ENCODE measurements at regions not wholly inside any gene's neighbourhood (a gene's known extent, or its start where the extent isn't known, plus 50 kb on each side); places are given as distances from the start of the nearest gene placed in this dataset.

DNA sequence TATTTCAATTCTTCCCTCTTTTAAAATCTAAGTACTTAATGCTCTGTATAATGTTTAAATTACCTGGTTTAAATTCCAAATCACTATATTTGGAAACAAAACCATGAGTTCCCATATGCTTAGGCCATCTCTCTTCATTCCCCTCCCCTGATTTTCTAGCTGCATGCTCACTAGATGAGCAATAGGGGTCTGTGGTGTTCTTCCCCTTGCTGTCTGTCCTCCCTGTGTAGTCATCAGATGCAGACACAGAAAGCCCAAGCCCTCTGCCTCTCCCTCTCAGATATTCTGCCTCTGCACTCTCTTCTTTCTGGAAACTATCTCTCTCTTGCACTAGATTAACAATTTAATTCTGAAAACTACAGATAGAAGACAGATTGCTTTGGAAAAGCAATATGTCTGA, 1730.2 kb downstream of the OLFM4 start:
- Histone ChIP-seq H3K27me3 (no peaks in the 10 kb centered on the region), H3K9me3 (no peaks in the 10 kb centered on the region), H3K36me3 (no peaks in the 10 kb centered on the region), H3K27ac (no peak overlapping the region), H3K4me1 (no peaks in the 10 kb centered on the region), H3K4me3 (no peak overlapping the region)
- TF ChIP-seq, protein P1, sequence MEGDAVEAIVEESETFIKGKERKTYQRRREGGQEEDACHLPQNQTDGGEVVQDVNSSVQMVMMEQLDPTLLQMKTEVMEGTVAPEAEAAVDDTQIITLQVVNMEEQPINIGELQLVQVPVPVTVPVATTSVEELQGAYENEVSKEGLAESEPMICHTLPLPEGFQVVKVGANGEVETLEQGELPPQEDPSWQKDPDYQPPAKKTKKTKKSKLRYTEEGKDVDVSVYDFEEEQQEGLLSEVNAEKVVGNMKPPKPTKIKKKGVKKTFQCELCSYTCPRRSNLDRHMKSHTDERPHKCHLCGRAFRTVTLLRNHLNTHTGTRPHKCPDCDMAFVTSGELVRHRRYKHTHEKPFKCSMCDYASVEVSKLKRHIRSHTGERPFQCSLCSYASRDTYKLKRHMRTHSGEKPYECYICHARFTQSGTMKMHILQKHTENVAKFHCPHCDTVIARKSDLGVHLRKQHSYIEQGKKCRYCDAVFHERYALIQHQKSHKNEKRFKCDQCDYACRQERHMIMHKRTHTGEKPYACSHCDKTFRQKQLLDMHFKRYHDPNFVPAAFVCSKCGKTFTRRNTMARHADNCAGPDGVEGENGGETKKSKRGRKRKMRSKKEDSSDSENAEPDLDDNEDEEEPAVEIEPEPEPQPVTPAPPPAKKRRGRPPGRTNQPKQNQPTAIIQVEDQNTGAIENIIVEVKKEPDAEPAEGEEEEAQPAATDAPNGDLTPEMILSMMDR (IDR thresholded peaks at IDR 0.05), result no peak
- TF ChIP-seq POLR2AphosphoS5 (IDR thresholded peaks at IDR 0.05), result no peak
- no peak for TF ChIP-seq EP300 (IDR thresholded peaks at IDR 0.05)
- TF ChIP-seq POLR2A (IDR thresholded peaks at IDR 0.05), result no peak
- DNase-seq (no peak), ATAC-seq (ENCODE audit: low FRiP score in 2 of 2) (no peak)

DNA sequence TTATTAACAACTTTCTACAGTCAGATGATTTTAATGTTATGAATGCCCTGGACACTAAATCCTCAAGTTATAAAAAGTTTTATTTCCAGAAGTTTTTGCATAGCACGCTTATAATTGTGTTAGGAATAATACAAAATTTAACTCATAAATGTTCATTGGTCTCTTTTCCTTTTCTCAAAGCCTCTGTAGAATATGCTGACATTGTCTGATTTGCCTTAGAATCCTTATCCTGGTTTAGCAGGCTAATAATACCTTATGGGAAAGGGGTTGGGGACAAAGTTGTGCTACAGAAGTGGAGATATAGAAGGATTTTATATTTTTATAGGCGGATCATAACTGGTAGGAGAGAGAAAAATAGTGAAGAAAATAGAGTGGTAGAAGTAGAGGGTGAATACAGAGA, 1739.6 kb downstream of the OLFM4 start:
- 83 to 87% methylated on average over 2 of the region's 2 CpGs for WGBS, 2 donors
- ATAC-seq (ENCODE audit: low FRiP score in 2 of 2), result no peak
- DNase-seq, result no peak
- no peak overlapping the region for H3K4me3 ChIP-seq
- no peaks in the 10 kb centered on the region for H3K4me1 ChIP-seq
- H3K27me3 ChIP-seq, result no peaks in the 10 kb centered on the region
- no peaks in the 10 kb centered on the region for H3K9me3 ChIP-seq
- H3K27ac ChIP-seq, result no peak overlapping the region
- TF ChIP-seq, protein P1 (IDR thresholded peaks at IDR 0.05), result no peak
- no peak for TF ChIP-seq POLR2AphosphoS5 (IDR thresholded peaks at IDR 0.05)
- TF ChIP-seq POLR2A (IDR thresholded peaks at IDR 0.05), result no peak
- no peak for TF ChIP-seq EP300 (IDR thresholded peaks at IDR 0.05)
- no peaks in the 10 kb centered on the region for H3K36me3 ChIP-seq

GRCh38 chr13:54775501-54776191, 1747.0 kb downstream of the OLFM4 start:
- WGBS, 2 donors, result 79 to 84% methylated on average over 9 to 13 of the region's 13 CpGs
- TF ChIP-seq, protein P1 (IDR thresholded peaks at IDR 0.05), result no peak
- no peak for TF ChIP-seq POLR2AphosphoS5 (IDR thresholded peaks at IDR 0.05)
- Histone ChIP-seq H3K36me3 (no peaks in the 10 kb centered on the region), H3K27me3 (no peaks in the 10 kb centered on the region), H3K27ac (no peak overlapping the region), H3K4me3 (no peak overlapping the region), H3K4me1 (no peaks in the 10 kb centered on the region), H3K9me3 (no peaks in the 10 kb centered on the region)
- ATAC-seq (ENCODE audit: low FRiP score in 2 of 2) (no peak), DNase-seq (peak in 1 of 2 donors; percentile 60)

DNA sequence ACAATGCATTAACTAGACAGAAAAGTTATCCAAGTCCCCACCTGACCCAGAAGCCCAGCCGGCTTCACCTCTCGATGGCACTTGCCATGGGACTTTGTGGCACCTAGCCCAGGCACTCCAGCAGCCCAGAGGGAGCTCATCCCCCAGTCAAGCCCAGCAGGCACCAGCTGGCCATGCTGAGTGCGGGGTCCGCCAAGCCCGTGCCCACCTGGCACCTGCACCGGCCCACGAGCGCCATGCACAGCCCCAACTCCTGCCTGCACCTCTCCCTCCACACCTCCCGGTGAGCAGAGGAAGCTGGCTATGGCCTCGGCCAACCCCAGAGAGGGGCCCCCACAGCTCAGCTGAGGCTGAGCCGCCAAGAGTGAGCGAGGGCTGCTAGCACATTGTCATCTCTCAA, 1759.1 kb downstream of the OLFM4 start:
- ATAC-seq (ENCODE audit: low FRiP score in 2 of 2) (peak in 1 of 2 donors; percentile 23), DNase-seq (peak in 1 of 2 donors; percentile 75)
- H3K27ac ChIP-seq, result no peak overlapping the region
- no peaks in the 10 kb centered on the region for H3K36me3 ChIP-seq
- TF ChIP-seq EP300 (IDR thresholded peaks at IDR 0.05) (no peak), POLR2A (IDR thresholded peaks at IDR 0.05) (no peak), POLR2AphosphoS5 (IDR thresholded peaks at IDR 0.05) (no peak)
- TF ChIP-seq, protein P1 (IDR thresholded peaks at IDR 0.05), result no peak
- H3K27me3 ChIP-seq, result no peaks in the 10 kb centered on the region
- 89 to 93% methylated on average over 7 to 12 of the region's 12 CpGs for WGBS, 2 donors
- H3K4me1 ChIP-seq, result no peaks in the 10 kb centered on the region
- H3K4me3 ChIP-seq, result no peak overlapping the region
- H3K9me3 ChIP-seq, result peaks cover 0 to 5% (median 0%) of the 10 kb centered on the region in 4 donors

DNA sequence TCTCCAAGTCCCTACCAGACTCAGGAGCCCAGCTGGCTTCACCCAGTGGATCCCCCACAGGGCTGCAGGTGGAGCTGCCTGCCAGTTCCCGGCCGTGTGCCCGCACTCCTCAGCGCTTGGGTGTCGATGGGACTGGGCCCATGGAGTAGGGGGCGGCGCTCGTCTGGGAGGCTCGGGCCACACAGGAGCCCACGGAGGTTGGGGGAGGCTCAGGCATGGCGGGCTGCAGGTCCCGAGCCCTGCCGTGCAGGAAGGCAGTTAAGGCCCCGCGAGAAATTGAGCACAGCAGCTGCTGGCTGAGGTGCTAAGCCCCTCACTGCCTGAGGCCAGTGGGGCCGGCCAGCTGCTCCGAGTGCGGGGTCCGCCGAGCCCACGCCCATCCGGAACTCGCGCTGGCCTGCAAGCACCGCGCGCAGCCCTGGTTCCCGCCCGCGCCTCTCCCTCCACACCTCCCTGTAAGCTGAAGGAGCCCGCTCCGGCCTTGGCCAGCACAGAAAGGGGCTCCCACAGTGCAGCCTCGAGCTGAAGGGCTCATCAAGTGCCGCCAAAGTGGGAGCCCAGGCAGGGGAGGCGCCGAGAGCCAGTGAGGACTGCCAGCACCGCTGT, 1771.1 kb downstream of the OLFM4 start:
- TF ChIP-seq, protein P1 (IDR thresholded peaks at IDR 0.05), result no peak
- TF ChIP-seq POLR2AphosphoS5 (IDR thresholded peaks at IDR 0.05) (no peak), POLR2A (IDR thresholded peaks at IDR 0.05) (no peak), EP300 (IDR thresholded peaks at IDR 0.05) (no peak)
- Histone ChIP-seq H3K27ac (no peak overlapping the region), H3K4me3 (no peak overlapping the region), H3K27me3 (no peaks in the 10 kb centered on the region), H3K9me3 (peaks cover 0 to 7% (median 0%) of the 10 kb centered on the region in 4 donors), H3K36me3 (no peaks in the 10 kb centered on the region), H3K4me1 (no peaks in the 10 kb centered on the region)
- no peak for ATAC-seq (ENCODE audit: low FRiP score in 2 of 2)
- 93 to 96% methylated on average over 3 to 37 of the region's 37 CpGs for WGBS, 2 donors
- DNase-seq, result peak in 1 of 2 donors; percentile 65
